MCF 10A (cell line): ENCODE measurements at regions not wholly inside any gene's neighbourhood (a gene's known extent, or its start where the extent isn't known, plus 50 kb on each side); places are given as distances from the start of the nearest gene placed in this dataset.

Source experiments
- BruUV-seq: library from RNA; stranded (reverse); fragments of 400-500 nt; replicated peaks from 2 replicates; lab custom pipeline; 2021; lab: Mats Ljungman, UMichigan
- CTCF ChIA-PET: fragments of 300-600 bp; sonication (Branson Sonifier 250); formaldehyde crosslinking; extraction: SDS; loops from one replicate; lab custom pipeline; 2021; ENCODE audit warnings: antibody characterized with exemption, inconsistent platforms; lab: Yijun Ruan, JAX
- POLR2A ChIA-PET: fragments of 300-600, 350-650 bp; sonication (Branson Sonifier 250); formaldehyde crosslinking; extraction: SDS; loops from one replicate; lab custom pipeline; 2020; ENCODE audit warnings: antibody characterized with exemption, inconsistent platforms; lab: Yijun Ruan, JAX
- DNase-seq: peaks from one replicate; pipeline ENCODE4 v3.0.0-alpha.2; 2018; ENCODE audit not compliant: unreplicated experiment
- H3K27ac Mint-ChIP-seq: one replicate; pipeline ENCODE4 v1.8.0; 2022; ENCODE audit warnings: mild to moderate bottlenecking, low read depth, mixed read lengths; ENCODE audit not compliant: unreplicated experiment
- H3K27me3 Mint-ChIP-seq: one replicate; pipeline ENCODE4 v1.8.0; 2022; ENCODE audit warnings: mixed read lengths; ENCODE audit not compliant: insufficient read depth, unreplicated experiment
- H3K36me3 Mint-ChIP-seq: one replicate; pipeline ENCODE4 v1.8.0; 2022; ENCODE audit warnings: mild to moderate bottlenecking, moderate library complexity, mixed read lengths; ENCODE audit not compliant: insufficient read depth, unreplicated experiment
- H3K4me1 Mint-ChIP-seq: one replicate; pipeline ENCODE4 v1.8.0; 2022; ENCODE audit warnings: mixed read lengths; ENCODE audit not compliant: insufficient read depth, unreplicated experiment
- H3K4me3 Mint-ChIP-seq: one replicate; pipeline ENCODE4 v1.8.0; 2022; ENCODE audit warnings: mild to moderate bottlenecking, moderate library complexity, mixed read lengths; ENCODE audit not compliant: unreplicated experiment
- H3K9me3 Mint-ChIP-seq: one replicate; pipeline ENCODE4 v1.8.0; 2022; ENCODE audit warnings: mixed read lengths; ENCODE audit not compliant: unreplicated experiment
- intact Hi-C: fragments of 100-400 bp; cut with micrococcal nuclease; formaldehyde crosslinking; loops from 2 replicates; pipeline ENCODE4 v1.14.1; 2022
- TF ChIP-seq, protein P1 (sequence below): fragments of 200-600 bp; IDR thresholded peaks from one replicate; pipeline ENCODE4 v1.8.0; 2022; ENCODE audit warnings: antibody characterized with exemption, mild to moderate bottlenecking; ENCODE audit not compliant: unreplicated experiment

DNA sequence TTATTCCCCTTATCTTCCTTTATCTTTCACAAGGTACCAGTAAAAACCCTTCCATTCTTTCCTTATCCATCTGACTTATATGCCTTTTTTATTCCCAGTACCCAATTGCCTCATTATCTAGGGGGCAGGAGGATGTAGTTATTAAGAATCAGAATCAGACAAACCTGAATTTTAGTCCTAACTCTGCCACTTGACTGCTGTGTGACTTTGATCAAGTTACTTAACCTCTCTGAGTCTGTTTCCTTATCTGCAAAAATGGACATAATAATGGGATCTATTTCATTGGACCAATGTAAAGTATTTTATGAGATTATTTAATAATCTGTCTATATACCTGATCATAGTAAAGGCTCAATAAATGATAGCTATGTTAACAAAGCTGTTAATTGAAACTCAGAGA is 59.6 kb upstream of the SIX3 start:
- H3K27me3 Mint-ChIP-seq = peaks cover 13% of the 10 kb centered on the region
- ChIA-PET POLR2A (no interaction called here), CTCF (no interaction called here)
- intact Hi-C loops = no loop called here
- DNase-seq = no peak
- no peak overlapping the region for H3K27ac Mint-ChIP-seq
- no peaks in the 10 kb centered on the region for H3K36me3 Mint-ChIP-seq
- H3K4me1 Mint-ChIP-seq = no peaks in the 10 kb centered on the region
- H3K4me3 Mint-ChIP-seq = no peak overlapping the region
- BruUV-seq = no TSS peak
- no peaks in the 10 kb centered on the region for H3K9me3 Mint-ChIP-seq
- TF ChIP-seq, protein P1, sequence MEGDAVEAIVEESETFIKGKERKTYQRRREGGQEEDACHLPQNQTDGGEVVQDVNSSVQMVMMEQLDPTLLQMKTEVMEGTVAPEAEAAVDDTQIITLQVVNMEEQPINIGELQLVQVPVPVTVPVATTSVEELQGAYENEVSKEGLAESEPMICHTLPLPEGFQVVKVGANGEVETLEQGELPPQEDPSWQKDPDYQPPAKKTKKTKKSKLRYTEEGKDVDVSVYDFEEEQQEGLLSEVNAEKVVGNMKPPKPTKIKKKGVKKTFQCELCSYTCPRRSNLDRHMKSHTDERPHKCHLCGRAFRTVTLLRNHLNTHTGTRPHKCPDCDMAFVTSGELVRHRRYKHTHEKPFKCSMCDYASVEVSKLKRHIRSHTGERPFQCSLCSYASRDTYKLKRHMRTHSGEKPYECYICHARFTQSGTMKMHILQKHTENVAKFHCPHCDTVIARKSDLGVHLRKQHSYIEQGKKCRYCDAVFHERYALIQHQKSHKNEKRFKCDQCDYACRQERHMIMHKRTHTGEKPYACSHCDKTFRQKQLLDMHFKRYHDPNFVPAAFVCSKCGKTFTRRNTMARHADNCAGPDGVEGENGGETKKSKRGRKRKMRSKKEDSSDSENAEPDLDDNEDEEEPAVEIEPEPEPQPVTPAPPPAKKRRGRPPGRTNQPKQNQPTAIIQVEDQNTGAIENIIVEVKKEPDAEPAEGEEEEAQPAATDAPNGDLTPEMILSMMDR = no peak

DNA sequence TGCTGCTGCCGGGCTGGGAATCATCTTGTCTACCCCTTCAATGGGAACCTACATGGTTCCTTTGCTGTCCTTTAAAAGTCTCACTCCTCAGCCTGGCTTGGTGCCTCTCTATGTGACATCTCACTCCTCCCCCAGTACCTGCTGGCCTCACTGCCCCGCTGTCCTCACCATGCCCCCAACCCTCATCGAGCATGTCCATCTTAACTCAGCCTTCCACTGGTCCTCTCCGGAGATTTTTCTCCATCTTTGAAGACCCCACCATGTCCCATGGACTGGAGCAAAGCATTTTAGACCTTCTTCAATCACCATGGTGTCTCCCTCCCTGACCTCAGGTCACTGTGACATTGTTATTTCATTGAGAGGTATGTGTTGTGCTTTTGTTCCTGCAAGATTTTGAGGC is 58.1 kb upstream of the SIX3 start:
- H3K4me3 Mint-ChIP-seq = no peak overlapping the region
- H3K9me3 Mint-ChIP-seq = no peaks in the 10 kb centered on the region
- ChIA-PET POLR2A (no interaction called here), CTCF (no interaction called here)
- DNase-seq = no peak
- BruUV-seq = no TSS peak
- intact Hi-C loops = no loop called here
- H3K4me1 Mint-ChIP-seq = no peaks in the 10 kb centered on the region
- peaks cover 11% of the 10 kb centered on the region for H3K27me3 Mint-ChIP-seq
- no peaks in the 10 kb centered on the region for H3K36me3 Mint-ChIP-seq
- TF ChIP-seq, protein P1 = no peak
- H3K27ac Mint-ChIP-seq = no peak overlapping the region

DNA sequence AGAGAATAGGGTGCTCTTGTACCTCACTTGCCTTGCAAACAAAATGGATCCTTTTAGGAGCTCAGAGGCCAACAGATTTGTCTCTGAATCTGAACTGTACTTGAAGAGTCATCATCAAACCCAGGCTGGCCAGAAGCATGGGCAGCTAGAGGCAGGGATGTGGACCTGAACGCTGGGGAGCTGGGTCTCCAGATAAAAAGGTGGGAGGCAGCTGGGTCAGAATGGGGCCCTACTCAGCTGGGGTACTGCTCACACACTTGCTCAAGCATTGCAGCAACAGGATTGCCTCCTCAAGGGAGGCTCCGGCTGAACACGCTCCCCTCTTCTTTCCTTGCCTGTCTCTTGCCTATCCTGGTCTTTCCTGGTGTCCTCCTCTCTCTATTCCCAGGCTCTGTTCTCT is 57.3 kb upstream of the SIX3 start:
- Mint-ChIP-seq H3K4me1 (no peaks in the 10 kb centered on the region), H3K36me3 (no peaks in the 10 kb centered on the region), H3K4me3 (no peak overlapping the region), H3K27me3 (peaks cover 2% of the 10 kb centered on the region), H3K9me3 (no peaks in the 10 kb centered on the region), H3K27ac (no peak overlapping the region)
- intact Hi-C loops = no loop called here
- CTCF ChIA-PET = interaction anchor here (0.7 kb wide), 1 partner anchor 49 kb away, joined by 3 read pairs; no protein-coding TSS in a partner anchor
- DNase-seq = no peak
- TF ChIP-seq, protein P1 = no peak
- POLR2A ChIA-PET = no interaction called here
- BruUV-seq = no TSS peak

DNA sequence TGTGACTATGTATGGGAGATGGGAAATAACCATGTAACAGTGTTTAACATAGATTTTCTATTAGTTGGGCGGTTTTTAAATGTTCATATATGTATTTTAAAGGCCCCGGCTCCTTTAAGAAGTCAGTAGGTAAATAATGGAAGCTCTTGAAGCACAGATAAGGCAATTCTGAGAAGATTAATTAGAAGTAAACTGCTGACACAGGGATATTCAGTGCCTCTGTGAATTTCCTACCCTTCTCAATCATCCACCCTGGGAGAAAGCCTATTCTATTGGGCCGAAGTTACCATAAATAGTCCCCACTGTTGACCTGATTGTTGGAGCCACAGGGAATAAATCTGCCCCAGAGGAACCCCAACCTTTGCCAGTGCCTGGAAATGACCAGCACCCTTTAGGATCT is 56.8 kb upstream of the SIX3 start:
- H3K4me1 Mint-ChIP-seq = no peaks in the 10 kb centered on the region
- ChIA-PET CTCF (interaction anchor here (0.7 to 1.2 kb wide), 2 partner anchors 8 to 49 kb away, joined by 3 read pairs; no protein-coding TSS in a partner anchor), POLR2A (no interaction called here)
- no peak overlapping the region for H3K27ac Mint-ChIP-seq
- H3K36me3 Mint-ChIP-seq = no peaks in the 10 kb centered on the region
- no peak for DNase-seq
- H3K4me3 Mint-ChIP-seq = no peak overlapping the region
- TF ChIP-seq, protein P1 = no peak
- intact Hi-C loops = no loop called here
- no peaks in the 10 kb centered on the region for H3K9me3 Mint-ChIP-seq
- BruUV-seq = no TSS peak
- H3K27me3 Mint-ChIP-seq = no peaks in the 10 kb centered on the region
